ENCODE measurements at regions not wholly inside any gene's neighbourhood (a gene's known extent, or its start where the extent isn't known, plus 50 kb on each side); places are given as distances from the start of the nearest gene placed in this dataset.

DNA sequence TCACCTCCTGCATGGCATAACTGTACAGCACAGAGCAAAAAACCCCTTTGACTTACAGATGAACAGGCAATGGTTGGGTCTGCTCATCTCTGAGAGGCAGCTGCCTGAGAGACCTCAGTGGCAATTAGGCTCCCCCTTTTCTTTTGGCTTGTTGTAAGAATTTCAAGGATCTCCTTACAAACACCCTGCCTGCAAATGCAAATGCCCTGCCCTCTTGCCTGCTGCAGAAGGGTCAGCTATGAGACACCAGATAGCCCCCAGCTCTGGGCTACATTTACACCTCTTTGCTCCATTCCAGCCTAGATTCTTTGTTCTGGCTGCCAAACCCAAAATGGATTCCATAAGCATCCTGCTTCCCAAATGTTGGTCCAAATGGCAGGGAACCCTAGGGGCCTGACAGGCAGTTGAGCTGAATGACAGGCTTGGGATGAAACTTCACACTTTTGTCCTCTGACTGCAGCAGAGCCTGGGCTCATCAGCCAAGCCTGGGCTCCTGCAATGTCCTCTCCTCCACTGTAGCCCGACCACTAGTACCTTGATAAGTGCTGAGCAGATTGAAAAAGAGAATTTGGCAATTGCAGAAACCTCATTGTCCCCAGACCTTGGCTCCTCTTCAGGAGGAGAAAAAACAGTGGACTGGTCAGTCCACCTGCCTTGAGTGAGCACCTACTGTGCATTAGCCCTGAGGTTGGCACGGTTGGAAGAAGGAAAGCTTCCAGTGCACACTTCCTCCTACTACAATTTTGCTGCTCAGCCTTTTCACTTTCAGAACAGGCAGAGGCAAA, 678.3 kb downstream of the BCL11A start:
- TF ChIP-seq, protein P1, sequence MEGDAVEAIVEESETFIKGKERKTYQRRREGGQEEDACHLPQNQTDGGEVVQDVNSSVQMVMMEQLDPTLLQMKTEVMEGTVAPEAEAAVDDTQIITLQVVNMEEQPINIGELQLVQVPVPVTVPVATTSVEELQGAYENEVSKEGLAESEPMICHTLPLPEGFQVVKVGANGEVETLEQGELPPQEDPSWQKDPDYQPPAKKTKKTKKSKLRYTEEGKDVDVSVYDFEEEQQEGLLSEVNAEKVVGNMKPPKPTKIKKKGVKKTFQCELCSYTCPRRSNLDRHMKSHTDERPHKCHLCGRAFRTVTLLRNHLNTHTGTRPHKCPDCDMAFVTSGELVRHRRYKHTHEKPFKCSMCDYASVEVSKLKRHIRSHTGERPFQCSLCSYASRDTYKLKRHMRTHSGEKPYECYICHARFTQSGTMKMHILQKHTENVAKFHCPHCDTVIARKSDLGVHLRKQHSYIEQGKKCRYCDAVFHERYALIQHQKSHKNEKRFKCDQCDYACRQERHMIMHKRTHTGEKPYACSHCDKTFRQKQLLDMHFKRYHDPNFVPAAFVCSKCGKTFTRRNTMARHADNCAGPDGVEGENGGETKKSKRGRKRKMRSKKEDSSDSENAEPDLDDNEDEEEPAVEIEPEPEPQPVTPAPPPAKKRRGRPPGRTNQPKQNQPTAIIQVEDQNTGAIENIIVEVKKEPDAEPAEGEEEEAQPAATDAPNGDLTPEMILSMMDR (IDR thresholded peaks at IDR 0.05): no peak
- no peak for TF ChIP-seq EZH2 (IDR thresholded peaks at IDR 0.05; ENCODE audit: borderline replicate concordance, insufficient read depth, low read depth, low read length, poor library complexity, severe bottlenecking)
